SK-N-SH treated with all-trans-retinoic acid at 6 μM for 48 hours (cell line): ENCODE measurements at regions not wholly inside any gene's neighbourhood (a gene's known extent, or its start where the extent isn't known, plus 50 kb on each side); places are given as distances from the start of the nearest gene placed in this dataset.

Experiments
- ATAC-seq: fragments of 200-7000 bp; cut with Tn5 transposase; 3 replicates; pipeline ENCODE4 v1.9.1; 2020; ENCODE audit warnings: mild to moderate bottlenecking, moderate library complexity
- ARNTL ChIP-seq: fragments of 450-650 bp; formaldehyde crosslinking; IDR thresholded peaks from 2 replicates; pipeline ENCODE4 v1.5.0; 2020; ENCODE audit warnings: low read depth, mild to moderate bottlenecking, moderate library complexity, borderline replicate concordance
- BACH2 ChIP-seq: fragments of 250-450 bp; sonication (Bioruptor Pico); IDR thresholded peaks from 2 replicates; pipeline ENCODE4 v1.9.0; 2021; ENCODE audit warnings: mild to moderate bottlenecking, borderline replicate concordance
- CSDC2 ChIP-seq: fragments of 250-450 bp; sonication (Bioruptor Pico); IDR thresholded peaks from 2 replicates; pipeline ENCODE4 v1.5.0; 2020; ENCODE audit warnings: mild to moderate bottlenecking, moderate library complexity
- ESRRG ChIP-seq: fragments of 250-450 bp; sonication (Bioruptor Pico); IDR thresholded peaks from 2 replicates; pipeline ENCODE4 v1.6.1; 2021; ENCODE audit warnings: mild to moderate bottlenecking
- GLIS3 ChIP-seq: fragments of 250-450 bp; sonication (Bioruptor Pico); IDR thresholded peaks from 2 replicates; pipeline ENCODE4 v1.5.0; 2020; ENCODE audit warnings: mild to moderate bottlenecking, moderate library complexity
- ISL1 ChIP-seq: fragments of 250-450 bp; sonication (Bioruptor Pico); IDR thresholded peaks from 2 replicates; pipeline ENCODE4 v2.1.2; 2022; ENCODE audit warnings: mild to moderate bottlenecking, moderate library complexity
- OSR1 ChIP-seq: fragments of 250-450 bp; sonication (Bioruptor Pico); IDR thresholded peaks from 2 replicates; pipeline ENCODE4 v1.8.0; 2022; ENCODE audit warnings: moderate library complexity, mild to moderate bottlenecking, inconsistent platforms
- POU6F1 ChIP-seq: fragments of 250-450 bp; sonication (Bioruptor Pico); IDR thresholded peaks from 2 replicates; pipeline ENCODE4 v1.8.0; 2021; ENCODE audit warnings: low read depth, mild to moderate bottlenecking, moderate library complexity, borderline replicate concordance
- PPARA ChIP-seq: fragments of 250-450 bp; sonication (Bioruptor Pico); IDR thresholded peaks from 2 replicates; pipeline ENCODE4 v1.5.0; 2020; ENCODE audit warnings: mild to moderate bottlenecking, borderline replicate concordance
- RARB ChIP-seq: fragments of 250-450 bp; sonication (Bioruptor Pico); IDR thresholded peaks from 2 replicates; pipeline ENCODE4 v1.8.0; 2021; ENCODE audit warnings: mild to moderate bottlenecking, moderate library complexity
- TCF4 ChIP-seq: fragments of 250-450 bp; sonication (Bioruptor Pico); IDR thresholded peaks from 2 replicates; pipeline ENCODE4 v1.8.0; 2021; ENCODE audit warnings: mild to moderate bottlenecking, moderate library complexity, borderline replicate concordance
- TOX ChIP-seq: fragments of 250-450 bp; sonication (Bioruptor Pico); IDR thresholded peaks from 2 replicates; pipeline ENCODE4 v1.8.0; 2021; ENCODE audit warnings: mild to moderate bottlenecking, moderate library complexity, borderline replicate concordance
- TSHZ2 ChIP-seq: fragments of 250-450 bp; sonication (Bioruptor Pico); IDR thresholded peaks from 2 replicates; pipeline ENCODE4 v1.5.0; 2020; ENCODE audit warnings: mild to moderate bottlenecking, moderate library complexity
- ZC3H10 ChIP-seq: fragments of 250-450 bp; sonication (Bioruptor Pico); IDR thresholded peaks from 2 replicates; pipeline ENCODE4 v1.5.1; 2021; ENCODE audit warnings: mild to moderate bottlenecking, moderate library complexity
- ZNF565 ChIP-seq: fragments of 450-650 bp; formaldehyde crosslinking; conservative IDR thresholded peaks from 2 replicates; pipeline ENCODE4 v1.5.0; 2020; ENCODE audit warnings: low read depth, mild to moderate bottlenecking, moderate library complexity
- ZNF70 ChIP-seq: fragments of 450-650 bp; formaldehyde crosslinking; IDR thresholded peaks from 2 replicates; pipeline ENCODE4 v1.5.0; 2020; ENCODE audit warnings: mild to moderate bottlenecking, moderate library complexity
- ZNF8 ChIP-seq: fragments of 450-650 bp; formaldehyde crosslinking; IDR thresholded peaks from 2 replicates; pipeline ENCODE4 v1.5.0; 2020; ENCODE audit warnings: mild to moderate bottlenecking, moderate library complexity

DNA sequence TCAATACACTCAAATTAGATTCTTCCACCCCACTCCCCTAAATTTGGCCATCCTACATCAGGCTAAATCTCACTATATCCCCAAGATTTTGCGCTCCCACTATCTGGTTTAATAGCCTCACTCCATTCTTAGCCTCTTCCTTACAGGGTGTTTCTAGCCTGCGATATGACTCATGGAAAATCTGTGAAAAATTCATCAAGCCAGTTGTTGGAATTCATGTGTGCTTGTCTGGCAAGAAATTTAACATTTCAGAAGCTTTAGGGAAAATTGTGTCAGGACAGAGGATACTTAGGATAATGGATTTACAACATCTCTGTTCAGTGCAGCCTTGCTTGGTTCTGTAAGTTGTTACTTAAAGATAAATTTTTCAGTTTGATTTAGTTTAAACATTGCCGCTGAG lies 1249.9 kb upstream of the AUTS2 start (continued):
- no peak for TF ChIP-seq BACH2
- no peak for TF ChIP-seq ISL1 (CRISPR knock-in tag)
- no peak for TF ChIP-seq PPARA (CRISPR knock-in tag)
- no peak for TF ChIP-seq GLIS3 (CRISPR knock-in tag)
- TF ChIP-seq POU6F1 = no peak
- no peak for TF ChIP-seq ZC3H10
- no peak for TF ChIP-seq TCF4 (CRISPR knock-in tag)
- no peak for TF ChIP-seq ZNF8 (CRISPR knock-in tag)
- no peak for TF ChIP-seq ZNF565
- TF ChIP-seq ARNTL = no peak

GRCh38 chr7:68362745-68363518 lies 1235.3 kb upstream of the AUTS2 start:
- TF ChIP-seq ISL1 (CRISPR knock-in tag) (no peak), ARNTL (no peak), OSR1 (CRISPR knock-in tag) (no peak), TOX (CRISPR knock-in tag) (no peak), ZNF70 (CRISPR knock-in tag) (no peak), ZNF8 (CRISPR knock-in tag) (no peak)
- ATAC-seq = no peak

DNA sequence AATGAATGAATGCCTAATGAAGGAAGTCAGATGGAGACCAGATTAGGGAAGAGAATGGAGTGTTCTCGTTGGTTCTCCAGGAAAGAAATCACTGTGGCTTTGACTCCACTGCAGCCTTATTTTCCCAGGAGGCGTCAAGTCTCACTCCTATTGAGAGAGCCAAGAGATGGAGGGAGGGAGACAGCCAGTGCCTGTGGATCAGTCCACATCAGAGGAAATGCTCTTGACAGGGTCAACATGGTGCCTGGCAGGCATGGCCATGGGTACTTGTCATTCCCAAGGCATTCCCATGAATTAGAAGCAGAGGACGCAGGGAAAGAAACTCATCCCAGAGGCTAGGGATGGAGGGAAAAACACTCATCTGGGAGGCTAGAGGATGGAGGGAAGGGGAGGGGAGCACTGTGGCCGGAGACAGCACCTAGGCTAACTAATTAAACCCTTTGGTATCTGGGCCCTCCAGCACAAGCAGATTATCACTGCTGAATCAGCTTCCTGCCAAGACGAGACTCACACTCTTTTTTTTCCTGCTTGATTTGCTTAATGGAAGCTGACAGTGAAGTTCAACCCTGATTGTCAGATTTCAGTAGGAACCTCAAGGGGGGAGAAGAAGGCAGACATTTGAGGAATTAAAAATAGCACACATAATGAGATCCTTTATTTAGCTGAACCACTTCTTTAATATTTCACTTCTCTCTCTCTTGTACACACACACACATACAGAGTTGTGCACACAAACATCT lies 1233.2 kb upstream of the AUTS2 start:
- TF ChIP-seq ESRRG (CRISPR knock-in tag) (no peak), ARNTL (no peak), TSHZ2 (CRISPR knock-in tag) (peak; percentile 17; the same call in 1 of the 2 replicates), POU6F1 (no peak)

GRCh38 chr7:68371985-68372384 lies 1226.3 kb upstream of the AUTS2 start:
- peak; percentile 84; the same call in 1 of the 2 replicates for TF ChIP-seq ZNF70 (CRISPR knock-in tag)
- TF ChIP-seq TSHZ2 (CRISPR knock-in tag) = peak; percentile 73
- no peak for TF ChIP-seq POU6F1
- 0 out of 2 replicates have a peak, but pooled peaks have one; percentile 37 for TF ChIP-seq ESRRG (CRISPR knock-in tag)
- TF ChIP-seq RARB = no peak
- TF ChIP-seq CSDC2 (CRISPR knock-in tag) = no peak
- peak; percentile 63; the same call in 1 of the 2 replicates for TF ChIP-seq TCF4 (CRISPR knock-in tag)
- 0 out of 2 replicates have a peak, but pooled peaks have one; percentile 22 for TF ChIP-seq GLIS3 (CRISPR knock-in tag)
- no peak for TF ChIP-seq ZC3H10

More for the DNA sequence above, 1233.2 kb upstream of the AUTS2 start:
- no peak for ATAC-seq

More at GRCh38 chr7:68371985-68372384, 1226.3 kb upstream of the AUTS2 start:
- ATAC-seq = no peak
